ENCODE measurements at regions not wholly inside any gene's neighbourhood (a gene's known extent, or its start where the extent isn't known, plus 50 kb on each side); places are given as distances from the start of the nearest gene placed in this dataset.

GRCh38 chr4:35461931-35462659, 782.2 kb downstream of the ARAP2 start:
- DNase-seq (ENCODE audit: insufficient read length, low spot score) (no peak), FAIRE-seq (no peak)
- no peak for TF ChIP-seq POLR2A (IDR thresholded peaks at IDR 0.05; ENCODE audit: low read depth, low read length)

GRCh38 chr4:35463251-35463952, 780.9 kb downstream of the ARAP2 start:
- DNase-seq (ENCODE audit: insufficient read length, low spot score) (no peak), FAIRE-seq (no peak)
- TF ChIP-seq POLR2A (IDR thresholded peaks at IDR 0.05; ENCODE audit: low read depth, low read length): no peak

GRCh38 chr4:35464964-35465528, 779.3 kb downstream of the ARAP2 start:
- DNase-seq (ENCODE audit: insufficient read length, low spot score) (no peak), FAIRE-seq (no peak)
- no peak for TF ChIP-seq POLR2A (IDR thresholded peaks at IDR 0.05; ENCODE audit: low read depth, low read length)

GRCh38 chr4:35491093-35491492, 753.2 kb downstream of the ARAP2 start:
- DNase-seq (ENCODE audit: insufficient read length, low spot score) (no peak), FAIRE-seq (no peak)
- TF ChIP-seq POLR2A (IDR thresholded peaks at IDR 0.05; ENCODE audit: low read depth, low read length): no peak

DNA sequence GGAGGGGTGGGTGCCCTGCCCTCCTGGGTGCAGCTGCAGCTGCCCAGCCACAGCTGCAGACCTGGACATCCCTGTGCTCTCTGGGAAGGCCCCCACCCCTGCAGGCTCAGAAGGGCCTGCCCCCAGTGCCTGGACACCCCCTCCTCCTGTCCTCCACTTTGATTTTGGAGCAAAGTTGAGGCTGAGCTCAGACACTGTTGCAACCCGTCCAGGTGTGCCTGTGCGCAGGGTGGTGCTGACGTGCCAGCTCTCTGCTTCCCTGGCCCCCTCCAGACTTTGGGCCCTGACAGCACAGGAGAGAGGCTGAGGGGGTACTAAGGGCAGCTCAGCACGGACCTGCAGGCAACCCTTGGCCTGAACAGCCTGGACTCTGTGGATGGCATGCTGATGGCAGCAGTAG, 750.3 kb downstream of the ARAP2 start:
- DNase-seq (ENCODE audit: insufficient read length, low spot score) (no peak), FAIRE-seq (no peak)
- TF ChIP-seq POLR2A (IDR thresholded peaks at IDR 0.05; ENCODE audit: low read depth, low read length): no peak

DNA sequence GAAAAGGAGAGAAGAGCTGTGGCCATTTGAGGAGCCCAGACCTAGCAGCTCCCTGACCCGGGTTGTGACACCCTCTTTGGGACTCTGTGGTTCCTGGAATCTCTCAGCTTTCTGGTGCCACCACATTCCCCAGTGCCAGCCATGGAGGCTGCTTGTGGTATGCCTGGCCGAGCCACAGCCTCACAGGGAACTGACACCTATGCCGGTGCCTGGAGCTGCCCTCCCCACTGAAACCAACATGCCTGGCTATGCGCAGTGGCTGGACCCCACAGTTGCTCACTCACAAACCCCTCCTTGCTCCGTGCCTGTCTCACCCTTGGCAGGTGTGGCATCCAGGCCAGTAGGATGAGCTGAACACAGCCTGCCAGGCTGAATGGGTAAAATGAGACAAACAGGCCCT, 749.4 kb downstream of the ARAP2 start:
- no peak for TF ChIP-seq POLR2A (IDR thresholded peaks at IDR 0.05; ENCODE audit: low read depth, low read length)
- DNase-seq (ENCODE audit: insufficient read length, low spot score): no peak
- no peak for FAIRE-seq

DNA sequence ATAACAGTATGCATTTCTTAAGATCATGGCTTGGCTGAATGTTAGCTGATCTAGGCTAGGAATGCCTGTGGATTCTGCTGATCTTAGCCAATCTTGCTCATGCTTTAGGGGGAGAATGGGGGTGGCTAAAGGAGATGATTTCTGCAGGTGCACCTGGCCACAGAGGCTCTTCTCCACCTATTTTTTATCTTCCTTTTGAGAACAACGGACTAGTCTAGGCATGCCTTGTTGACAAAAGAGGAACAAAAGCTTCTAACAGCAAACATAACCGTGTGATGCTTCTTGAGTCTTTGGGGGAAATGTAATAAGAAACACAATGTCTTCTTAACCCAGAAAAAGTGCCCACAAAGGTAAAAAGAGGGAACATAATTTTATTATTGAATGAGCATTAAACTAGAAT, 743.5 kb downstream of the ARAP2 start:
- DNase-seq (ENCODE audit: insufficient read length, low spot score) (no peak), FAIRE-seq (no peak)
- TF ChIP-seq POLR2A (IDR thresholded peaks at IDR 0.05; ENCODE audit: low read depth, low read length): no peak

DNA sequence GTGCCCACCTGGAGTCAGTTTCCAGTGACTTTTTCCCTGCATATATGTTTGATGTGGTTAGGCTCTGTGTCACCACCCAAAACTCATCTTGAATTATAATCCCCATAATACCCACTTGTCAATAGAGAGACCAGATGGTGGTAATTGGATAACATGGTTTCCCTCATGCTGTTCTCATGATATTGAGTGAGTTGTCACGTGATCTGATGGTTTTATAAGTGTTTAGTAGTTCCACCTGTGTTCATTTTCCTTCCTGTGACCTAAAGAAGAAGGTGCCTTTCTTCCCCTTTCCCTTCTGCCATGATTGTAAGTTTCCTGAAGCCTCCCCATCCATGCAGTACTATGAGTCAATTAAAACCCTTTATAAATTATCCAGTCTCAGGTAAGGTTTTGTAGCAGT, 740.9 kb downstream of the ARAP2 start:
- FAIRE-seq (no peak), DNase-seq (ENCODE audit: insufficient read length, low spot score) (no peak)
- TF ChIP-seq POLR2A (IDR thresholded peaks at IDR 0.05; ENCODE audit: low read depth, low read length): no peak

- FAIRE-seq (no peak), DNase-seq (ENCODE audit: insufficient read length, low spot score) (no peak)
- TF ChIP-seq POLR2A (IDR thresholded peaks at IDR 0.05; ENCODE audit: low read depth, low read length): no peak
Measured at GRCh38 chr4:35506161-35506560, 738.2 kb downstream of the ARAP2 start.

GRCh38 chr4:35511851-35512250, 732.5 kb downstream of the ARAP2 start:
- no peak for TF ChIP-seq POLR2A (IDR thresholded peaks at IDR 0.05; ENCODE audit: low read depth, low read length)
- no peak for DNase-seq (ENCODE audit: insufficient read length, low spot score)
- FAIRE-seq: no peak

DNA sequence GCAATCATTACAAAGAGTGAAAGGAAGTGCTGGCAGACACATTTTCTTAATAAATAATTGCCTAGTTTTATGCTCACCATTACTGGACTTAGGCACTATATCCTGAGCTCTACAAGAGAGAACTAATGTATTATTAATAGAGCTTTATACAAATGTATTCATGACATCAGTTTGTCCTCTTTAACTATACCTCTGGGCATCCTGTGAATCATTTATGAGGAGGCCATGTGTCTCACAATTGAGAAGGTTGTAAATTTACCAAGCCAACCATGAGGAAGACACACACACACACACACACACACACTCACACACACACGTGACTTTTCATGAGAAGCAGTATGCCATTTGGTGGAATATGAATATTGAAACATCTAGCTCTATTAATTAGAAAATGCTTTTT, 728.2 kb downstream of the ARAP2 start:
- no peak for TF ChIP-seq POLR2A (IDR thresholded peaks at IDR 0.05; ENCODE audit: low read depth, low read length)
- no peak for FAIRE-seq
- DNase-seq (ENCODE audit: insufficient read length, low spot score): no peak

- DNase-seq (ENCODE audit: insufficient read length, low spot score) (no peak), FAIRE-seq (no peak)
- no peak for TF ChIP-seq POLR2A (IDR thresholded peaks at IDR 0.05; ENCODE audit: low read depth, low read length)
Measured at GRCh38 chr4:35520059-35520458, 724.3 kb downstream of the ARAP2 start.

GRCh38 chr4:35521682-35522081, 722.6 kb downstream of the ARAP2 start:
- FAIRE-seq: no peak

GRCh38 chr4:35525192-35525978, 718.9 kb downstream of the ARAP2 start:
- TF ChIP-seq POLR2A (IDR thresholded peaks at IDR 0.05; ENCODE audit: low read depth, low read length): no peak
- DNase-seq (ENCODE audit: insufficient read length, low spot score): no peak
- no peak for FAIRE-seq

More at GRCh38 chr4:35521682-35522081, 722.6 kb downstream of the ARAP2 start:
- DNase-seq (ENCODE audit: insufficient read length, low spot score): no peak
- TF ChIP-seq POLR2A (IDR thresholded peaks at IDR 0.05; ENCODE audit: low read depth, low read length): no peak

All from H54 (cell line).